Endometrium (tissue), 2 donors: ENCODE measurements at regions not wholly inside any gene's neighbourhood (a gene's known extent, or its start where the extent isn't known, plus 50 kb on each side); places are given as distances from the start of the nearest gene placed in this dataset.
"Not testable (repeated sequence)": the region's sequence is repeated elsewhere in the genome, so short reads cannot be mapped to it uniquely, and the experiment has no call there.

Experiments used
- FAIRE-seq: peaks from 2 replicates; lab custom pipeline; 2012; peaks lifted over from hg19 to GRCh38; lab: Jason Lieb, UNC
- donor health status: control.
- donor health status: control.

DNA sequence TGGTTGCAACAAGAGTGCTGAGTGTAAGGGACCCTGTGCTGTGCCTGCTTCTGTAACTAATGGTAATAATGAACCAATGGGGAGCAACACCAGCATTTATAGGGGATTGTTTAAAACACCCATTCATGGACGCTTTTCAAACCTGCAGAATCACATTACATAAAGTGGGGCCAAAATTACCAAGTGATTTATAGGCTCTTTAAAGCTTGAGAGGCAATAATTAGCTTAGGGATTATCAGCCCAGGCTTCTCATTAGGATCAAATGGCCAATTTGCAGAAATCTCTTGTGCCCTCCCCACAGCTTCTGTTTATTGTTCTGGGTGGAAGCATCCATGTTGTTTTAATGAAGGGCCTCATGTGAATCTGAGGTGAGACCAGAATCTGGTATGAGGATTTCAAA, 125.5 kb downstream of the ZNF486 start:
- not testable (repeated sequence) for FAIRE-seq

DNA sequence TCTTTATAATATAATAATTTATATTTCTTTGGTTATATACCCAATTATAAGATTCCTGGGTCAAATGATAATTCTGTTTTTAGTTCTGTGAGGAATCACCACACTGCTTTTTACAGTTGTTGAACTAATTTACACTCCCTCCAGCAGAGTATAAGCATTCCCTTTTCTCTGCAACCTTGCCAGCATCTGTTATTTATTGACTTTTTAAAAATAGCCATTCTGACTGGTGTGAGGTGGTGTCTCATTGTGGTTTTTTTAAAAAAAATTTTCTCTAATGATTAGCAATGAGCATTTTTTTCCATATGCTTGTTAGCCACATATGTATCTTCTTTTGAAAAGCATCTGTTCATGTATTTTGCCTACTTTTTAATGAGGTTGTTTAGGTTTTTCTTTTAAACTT, 122.2 kb downstream of the ZNF486 start:
- no peak for FAIRE-seq

DNA sequence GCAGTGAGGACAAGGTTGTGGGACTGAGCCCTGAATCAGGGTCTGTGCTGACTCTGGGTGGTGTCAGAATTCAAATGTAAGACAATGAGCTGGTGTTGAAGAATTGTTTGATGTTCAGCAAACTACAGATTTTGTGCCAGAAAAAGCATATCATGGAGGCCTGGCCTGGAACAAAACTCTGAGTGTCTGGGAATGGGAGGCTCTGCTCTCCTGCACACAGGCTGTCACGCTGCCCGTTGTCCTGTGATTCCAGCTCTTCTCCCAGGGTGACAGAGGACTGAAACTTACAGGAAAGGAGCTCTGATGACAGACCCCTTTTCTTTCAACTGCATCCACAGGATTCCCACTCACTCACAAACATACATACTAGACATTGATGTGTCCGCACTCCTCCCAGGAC, 120.1 kb downstream of the ZNF486 start:
- FAIRE-seq, result no peak

DNA sequence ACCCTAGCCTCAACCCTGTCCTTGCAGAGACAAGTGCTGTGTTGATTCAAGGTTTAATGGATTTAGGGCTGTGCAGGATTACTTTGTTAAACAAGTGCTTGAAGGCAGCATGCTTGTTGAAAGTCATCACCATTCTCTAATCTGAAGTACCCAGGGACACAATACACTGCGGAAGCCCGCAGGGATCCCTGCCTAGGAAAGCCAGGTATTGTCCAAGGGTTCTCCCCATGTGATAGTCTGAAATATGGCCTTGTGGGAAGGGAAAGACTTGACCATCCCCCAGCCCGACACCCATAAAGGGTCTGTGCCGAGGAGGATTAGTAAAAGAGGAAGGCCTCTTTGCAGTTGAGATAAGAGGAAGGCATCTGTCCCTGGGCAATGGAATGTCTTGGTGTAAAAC, 118.9 kb downstream of the ZNF486 start:
- FAIRE-seq, result not testable (repeated sequence)

DNA sequence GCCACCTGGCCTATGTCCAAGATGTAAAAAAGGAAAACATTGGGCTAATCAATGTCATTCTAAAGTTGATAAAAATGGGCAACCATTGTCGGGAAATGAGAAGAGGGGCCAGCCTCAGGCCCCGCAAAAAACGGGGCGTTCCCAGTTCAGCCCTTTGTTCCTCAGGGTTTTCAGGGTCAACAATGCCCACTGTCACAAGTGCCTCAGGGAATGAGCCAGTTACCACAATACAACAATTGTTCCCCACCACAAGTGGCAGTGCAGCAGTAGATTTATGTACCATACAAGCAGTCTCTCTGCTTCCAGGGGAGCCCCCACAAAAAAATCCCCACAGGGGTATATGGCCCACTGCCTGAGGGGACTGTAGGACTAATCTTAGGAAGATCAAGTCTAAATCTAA, 112.5 kb downstream of the ZNF486 start:
- FAIRE-seq, result no peak

DNA sequence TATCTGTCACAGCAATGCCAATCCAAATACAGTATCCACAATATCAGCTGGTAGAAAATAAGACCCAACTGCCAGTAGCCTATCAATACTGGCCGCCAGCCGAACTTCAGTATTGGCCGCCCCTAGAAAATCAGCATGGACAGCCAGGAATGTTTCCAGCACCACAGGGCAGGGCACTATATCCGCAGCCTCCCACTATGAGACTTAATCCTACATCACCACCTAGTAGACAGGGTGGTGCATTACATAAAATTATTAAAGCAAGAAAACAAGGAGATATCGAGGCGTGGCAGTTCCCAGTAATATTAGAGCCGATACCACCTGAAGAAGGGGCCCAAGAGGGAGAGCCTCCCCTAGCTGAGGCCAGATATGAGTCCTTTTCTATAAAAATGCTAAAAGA, 111.3 kb downstream of the ZNF486 start:
- FAIRE-seq, result no peak

DNA sequence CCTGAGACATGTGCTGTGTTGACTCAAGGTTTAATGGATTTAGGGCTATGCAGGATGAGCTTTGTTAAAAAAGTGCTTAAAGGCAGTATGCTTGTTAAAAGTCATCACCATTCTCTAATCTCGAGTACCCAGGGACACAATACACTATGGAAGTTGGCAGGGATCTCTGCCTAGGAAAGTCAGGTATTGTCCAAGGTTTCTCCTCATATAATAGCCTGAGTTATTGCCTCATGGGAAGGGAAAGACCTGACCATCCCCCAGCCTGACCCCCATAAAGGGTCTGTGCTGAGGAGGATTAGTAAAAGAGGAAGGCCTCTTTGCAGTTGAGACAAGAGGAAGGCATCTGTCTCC, 109.7 kb downstream of the ZNF486 start:
- not testable (repeated sequence) for FAIRE-seq

DNA sequence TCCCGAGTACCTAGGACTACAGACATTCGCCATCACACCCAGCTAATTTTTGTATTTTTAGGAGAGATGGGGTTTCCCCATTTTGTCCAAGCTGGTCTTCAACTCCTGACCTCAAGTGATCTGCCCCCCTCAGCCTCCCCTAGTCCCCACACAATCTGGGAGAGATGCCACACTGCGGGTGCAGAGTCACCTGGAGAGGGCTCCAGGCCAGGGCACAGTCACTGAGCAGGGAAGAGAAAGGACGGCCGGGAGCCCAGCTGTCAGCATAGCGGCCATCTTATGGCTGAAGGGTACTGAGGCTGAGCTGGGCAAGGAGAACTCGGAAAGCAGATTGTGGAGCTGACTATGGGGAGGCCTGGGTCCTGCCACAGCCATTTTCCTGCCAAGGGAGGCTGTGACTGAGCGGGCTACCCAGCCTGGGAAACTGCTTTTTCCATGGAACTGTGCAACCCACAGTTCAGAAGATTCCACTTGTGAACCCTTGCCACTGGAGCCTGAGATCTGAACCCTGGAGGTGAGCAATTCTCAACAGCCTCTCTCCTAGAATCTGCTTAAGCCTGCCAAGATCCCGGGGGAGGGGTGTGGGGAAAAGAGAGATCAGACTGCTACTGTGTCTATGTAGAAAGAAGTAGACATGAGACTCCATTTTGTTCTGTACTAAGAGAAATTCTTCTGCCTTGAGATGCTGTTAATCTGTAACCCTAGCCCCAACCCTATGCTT, 109.2 kb downstream of the ZNF486 start:
- FAIRE-seq, result no peak

DNA sequence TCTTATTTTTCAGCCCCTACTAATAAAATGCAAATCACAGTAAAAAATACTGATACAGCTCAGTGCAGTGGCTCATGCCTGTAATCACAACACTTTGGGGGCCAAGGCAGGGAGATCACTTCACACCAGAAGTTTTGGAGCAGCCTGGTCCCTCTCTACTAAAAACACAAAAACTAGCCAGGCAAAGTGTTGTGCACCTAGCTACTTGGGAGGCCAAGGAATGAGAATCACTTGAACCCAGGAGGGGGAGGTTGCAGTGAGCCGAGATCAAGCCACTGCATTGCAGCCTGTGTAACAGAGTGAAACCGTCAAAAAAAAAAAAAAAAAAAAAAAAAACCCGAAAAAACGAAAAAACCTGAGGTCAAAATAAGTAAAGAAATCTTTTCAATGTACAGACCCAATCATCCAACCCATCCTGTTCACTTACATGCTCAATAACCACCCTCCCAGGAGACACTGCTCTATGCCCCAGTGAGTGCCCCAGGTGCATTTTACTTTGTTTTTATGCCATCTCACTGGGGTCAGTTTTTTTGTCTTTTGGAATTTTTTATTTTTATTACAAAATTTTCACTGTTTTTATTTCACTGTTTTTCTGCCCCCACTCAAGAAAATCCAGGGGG, 107.0 kb downstream of the ZNF486 start:
- FAIRE-seq, result no peak

DNA sequence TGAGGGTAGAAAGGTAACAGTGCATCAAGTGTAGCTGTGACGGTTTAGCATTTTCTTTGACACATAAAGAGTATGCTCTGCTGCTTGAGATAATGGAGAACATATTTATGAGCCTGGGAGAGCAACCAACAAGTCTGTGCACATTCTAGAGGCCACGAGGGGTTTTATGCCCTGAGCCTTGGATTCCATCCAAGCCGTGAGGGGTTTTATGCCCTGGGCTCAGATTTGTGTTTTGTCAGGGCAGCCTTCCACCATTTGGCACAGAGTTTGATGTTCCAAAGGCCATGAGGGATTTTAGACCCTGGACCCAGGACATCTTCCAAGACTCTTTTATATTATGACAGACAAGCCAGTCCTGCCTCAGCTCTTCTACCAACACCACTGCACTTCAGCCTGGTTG, 106.4 kb downstream of the ZNF486 start:
- no peak for FAIRE-seq

DNA sequence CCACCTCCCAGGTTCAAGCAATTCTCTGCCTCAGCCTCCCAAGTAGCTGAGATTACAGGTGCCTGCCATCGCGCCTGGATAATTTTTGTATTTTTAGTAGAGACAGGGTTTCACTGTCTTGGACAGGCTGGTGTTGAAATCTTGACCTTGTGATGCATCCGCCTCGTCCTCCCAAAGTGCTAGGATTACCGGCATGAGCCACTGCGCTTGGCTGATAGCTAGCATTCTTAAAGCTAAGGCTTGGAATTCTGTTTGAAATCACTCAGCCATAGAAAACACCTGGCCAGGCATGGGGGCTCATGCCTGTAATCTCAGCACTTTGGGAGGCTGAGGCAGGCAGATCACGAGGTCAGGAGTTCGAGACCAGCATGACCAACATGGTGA, 105.6 kb downstream of the ZNF486 start:
- FAIRE-seq, result not testable (repeated sequence)

DNA sequence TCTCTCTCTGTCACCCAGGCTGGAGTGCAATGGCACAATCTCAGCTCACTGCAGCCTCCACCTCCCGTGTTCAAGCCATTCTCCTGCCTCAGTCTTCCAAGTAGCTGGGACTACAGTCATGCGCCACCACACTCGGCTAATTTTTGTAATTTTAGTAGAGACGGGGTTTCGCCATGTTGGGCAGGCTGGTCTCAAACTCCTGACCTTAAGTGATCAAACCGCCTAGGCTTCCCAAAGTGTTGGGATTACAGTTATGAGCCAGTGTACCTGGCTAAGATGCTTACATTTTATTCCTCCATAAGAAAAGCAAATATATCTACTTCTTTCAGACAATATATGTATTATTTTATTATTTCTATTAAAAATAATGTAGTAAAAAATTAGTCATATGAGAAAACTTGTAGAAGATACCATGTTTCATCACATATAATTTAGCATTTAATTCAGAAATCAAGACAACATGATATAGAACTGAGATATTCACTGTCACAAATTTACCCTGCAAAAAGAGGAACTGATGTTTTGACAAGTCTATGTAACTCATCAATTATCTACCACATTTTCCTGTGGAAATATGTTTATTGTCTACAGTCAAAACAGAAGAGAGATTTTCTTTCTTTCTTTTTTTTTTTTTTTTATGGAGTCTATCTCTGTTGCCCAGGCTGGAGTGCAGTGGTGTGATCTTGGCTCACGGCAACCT, 105.1 kb downstream of the ZNF486 start:
- not testable (repeated sequence) for FAIRE-seq

DNA sequence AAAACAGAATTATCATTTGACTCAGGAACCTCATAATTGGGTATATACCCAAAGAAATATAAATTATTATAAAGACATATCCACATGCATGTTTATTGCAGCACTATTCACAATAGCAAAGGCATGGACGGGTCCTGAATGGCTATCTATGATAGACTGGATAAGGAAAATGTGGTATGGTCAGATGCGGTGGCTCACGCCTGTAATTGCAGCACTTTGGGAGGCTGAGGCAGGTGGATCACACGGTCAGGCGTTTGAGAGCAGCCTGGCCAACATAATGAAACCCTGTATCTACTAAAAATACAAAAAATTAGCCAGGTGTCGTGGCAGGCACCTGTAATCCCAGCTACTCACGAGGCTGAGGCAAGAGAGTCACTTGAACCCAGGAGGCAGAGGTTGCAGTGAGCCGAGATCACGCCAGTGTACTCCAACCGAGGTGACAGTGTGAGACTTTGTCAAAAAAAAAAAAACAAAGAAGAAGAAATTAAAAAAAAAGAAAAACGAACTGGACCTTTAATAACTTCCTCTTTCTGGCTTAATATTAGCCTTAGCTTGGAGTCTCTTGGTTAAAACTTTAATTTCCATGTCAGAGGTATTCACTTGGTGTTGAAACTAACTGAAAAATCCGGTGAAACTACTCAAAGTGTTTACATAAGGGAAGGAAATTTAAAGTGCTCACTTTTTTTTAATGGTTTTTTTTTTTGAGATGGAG, 104.4 kb downstream of the ZNF486 start:
- FAIRE-seq, result no peak

DNA sequence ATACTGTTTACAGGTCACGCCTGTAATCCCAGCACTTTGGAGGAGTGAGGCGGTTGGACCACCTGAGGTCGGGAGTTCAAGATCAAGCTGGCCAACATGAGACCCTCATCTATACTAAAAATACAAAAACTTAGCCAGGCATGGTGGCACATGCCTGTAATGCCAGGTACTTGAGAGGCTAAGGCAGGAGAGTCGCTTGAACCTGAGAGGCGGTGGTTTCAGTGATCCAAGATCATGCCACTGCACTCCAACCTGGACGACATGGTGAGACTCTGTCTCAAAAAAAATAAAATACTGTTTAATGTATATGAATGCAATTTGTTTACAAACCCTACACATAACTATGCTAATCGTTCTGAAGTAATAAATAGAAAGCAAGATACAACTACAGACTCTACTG, 102.4 kb downstream of the ZNF486 start:
- FAIRE-seq, result no peak

DNA sequence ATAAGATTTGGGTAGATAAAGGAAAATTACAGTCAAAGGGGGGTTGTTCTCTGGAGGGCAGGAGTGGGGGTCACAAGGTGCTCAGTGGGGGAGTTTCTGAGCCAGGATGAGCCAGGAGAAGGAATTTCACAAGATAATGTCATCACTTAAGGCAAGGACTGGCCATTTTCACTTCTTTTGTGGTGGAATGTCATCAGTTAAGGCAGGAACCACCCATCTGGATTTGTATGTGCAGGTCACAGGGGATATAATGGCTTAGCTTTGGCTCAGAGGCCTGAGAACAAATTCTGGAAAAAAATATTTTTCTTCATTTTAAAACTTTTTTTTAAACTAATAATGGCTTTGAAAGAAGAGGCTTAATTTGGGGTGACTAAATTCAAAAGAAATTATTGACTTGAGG, 94.5 kb downstream of the ZNF486 start:
- not testable (repeated sequence) for FAIRE-seq

DNA sequence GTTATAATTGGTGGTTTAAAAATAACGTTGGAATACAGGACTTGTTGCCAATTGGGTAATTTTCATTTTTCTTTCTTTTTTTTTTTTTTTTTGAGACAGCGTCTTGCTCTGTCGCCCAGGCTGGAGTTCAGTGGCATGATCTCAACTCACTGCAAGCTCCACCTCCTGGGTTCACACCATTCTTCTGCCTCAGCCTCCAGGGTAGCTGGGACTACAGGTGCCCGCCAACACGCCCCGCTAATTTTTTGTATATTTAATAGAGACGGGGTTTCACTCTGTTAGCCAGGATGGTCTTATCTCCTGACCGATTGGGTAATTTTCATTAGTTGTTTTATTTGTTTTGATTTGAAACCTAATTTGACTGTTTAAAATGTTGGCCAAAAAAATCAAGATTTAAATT, 93.7 kb downstream of the ZNF486 start:
- not testable (repeated sequence) for FAIRE-seq

DNA sequence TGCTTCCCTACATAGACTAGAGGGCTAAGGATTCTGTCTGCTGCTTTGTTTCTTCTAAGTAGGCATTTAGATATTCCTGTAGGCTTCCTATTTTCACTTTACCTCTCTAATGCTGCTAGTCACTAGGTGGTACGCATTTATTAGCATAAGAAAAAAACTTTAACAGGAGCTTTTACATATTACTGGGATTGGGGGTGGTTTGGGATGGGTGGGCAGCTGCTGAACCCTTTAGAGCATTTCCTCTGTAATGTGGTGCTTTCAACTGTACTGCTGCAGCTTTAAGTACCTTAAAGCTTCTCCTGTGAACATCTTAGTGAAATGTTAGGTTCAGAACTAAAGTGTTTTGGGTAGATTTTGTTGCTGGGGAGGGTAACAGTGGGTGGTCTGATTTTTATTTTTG, 92.6 kb downstream of the ZNF486 start:
- no peak for FAIRE-seq

DNA sequence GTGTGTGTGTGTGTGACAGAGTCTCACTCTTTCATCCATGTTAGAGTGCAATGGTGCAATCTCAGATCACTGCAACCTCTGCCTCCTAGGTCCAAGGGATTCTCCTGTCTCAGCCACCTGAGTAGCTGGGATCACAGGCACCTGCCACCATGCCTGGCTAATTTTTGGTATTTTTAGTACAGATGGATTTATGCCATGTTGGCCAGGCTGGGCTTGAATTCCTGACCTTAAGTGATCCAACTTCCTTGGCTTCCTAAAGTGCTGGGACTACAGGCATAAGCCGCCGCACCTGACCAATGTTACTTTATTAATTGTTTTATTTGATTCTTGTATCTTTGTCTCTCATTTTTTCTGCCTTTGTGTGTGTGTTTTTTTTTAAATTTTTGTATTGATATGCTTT, 89.6 kb downstream of the ZNF486 start:
- FAIRE-seq, result no peak

DNA sequence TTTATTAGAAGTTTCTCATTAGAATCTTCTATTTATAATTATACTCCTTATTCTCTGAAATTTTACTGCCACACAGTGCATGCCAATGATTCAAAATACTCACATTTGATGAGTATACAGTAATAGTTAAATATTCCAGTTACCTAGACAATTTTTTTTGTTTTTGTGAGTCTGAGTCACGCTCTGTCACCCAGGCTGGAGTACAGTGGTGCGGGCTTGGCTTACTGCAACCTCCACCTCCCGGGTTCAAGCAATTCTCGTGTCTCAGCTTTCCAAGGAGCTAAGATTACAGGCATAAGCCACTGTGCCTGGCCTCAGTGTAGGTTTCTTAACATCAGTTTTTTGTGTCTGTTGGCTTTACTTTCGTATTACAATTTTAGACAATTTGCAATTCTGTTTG, 87.1 kb downstream of the ZNF486 start:
- FAIRE-seq, result no peak

DNA sequence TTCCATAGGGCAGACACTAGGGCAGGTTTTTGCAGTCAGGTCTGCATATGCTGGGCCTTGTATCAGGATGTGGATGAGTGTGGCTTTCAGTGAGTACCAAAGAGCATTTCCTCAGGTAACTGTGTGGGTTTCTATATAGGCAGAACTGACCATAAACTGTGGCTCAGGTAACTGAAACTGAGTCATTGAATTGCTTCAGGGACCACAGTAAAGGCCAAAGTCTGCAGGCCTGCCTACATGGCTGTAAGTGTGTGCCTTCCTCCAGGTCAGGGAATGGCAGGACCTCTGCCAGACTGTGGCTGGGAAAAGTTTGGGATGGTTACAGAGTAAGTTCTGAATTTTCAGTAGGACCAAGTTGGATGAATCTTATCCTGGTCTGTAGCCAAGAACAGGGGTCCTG, 85.6 kb downstream of the ZNF486 start:
- no peak for FAIRE-seq

DNA sequence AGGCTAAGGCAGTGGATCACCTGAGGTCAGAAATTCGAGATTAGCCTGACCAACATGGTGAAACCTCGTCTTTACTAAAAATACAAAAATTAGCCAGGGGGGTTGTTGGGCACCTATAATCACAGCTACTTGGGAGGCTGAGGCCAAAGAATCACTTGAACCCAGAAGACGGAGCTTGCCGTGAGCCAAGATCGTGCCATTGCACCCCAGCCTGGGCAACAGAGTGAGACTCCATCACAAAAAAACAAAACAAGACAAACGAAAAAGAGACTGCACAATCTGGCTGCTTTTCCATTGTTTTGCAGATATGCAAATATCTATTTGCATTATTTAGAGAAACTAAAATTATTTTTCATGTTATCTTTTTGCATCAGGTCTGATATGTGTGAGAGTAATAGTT, 83.6 kb downstream of the ZNF486 start:
- FAIRE-seq, result no peak

DNA sequence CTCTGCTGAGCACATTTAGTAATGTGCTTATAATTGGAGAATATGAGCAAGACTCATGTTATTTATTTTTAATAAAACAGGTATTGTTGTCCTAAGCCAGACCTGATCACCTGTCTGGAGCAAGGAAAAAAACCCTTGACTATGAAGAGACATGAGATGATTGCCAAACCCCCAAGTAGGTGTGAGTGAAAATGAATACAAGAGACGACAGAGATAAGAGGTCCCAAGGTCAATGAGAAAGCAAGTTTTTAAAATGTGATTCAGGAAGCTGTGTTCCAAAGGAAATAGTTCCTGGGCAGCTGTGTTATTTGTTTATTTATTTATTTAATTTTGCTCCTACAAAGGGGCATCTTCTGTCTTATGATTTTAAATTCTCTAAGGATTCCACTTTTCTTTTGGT, 83.1 kb downstream of the ZNF486 start:
- no peak for FAIRE-seq
